GM21737 (cell line): ENCODE measurements at regions not wholly inside any gene's neighbourhood (a gene's known extent, or its start where the extent isn't known, plus 50 kb on each side); places are given as distances from the start of the nearest gene placed in this dataset.
A peak's percentile ranks its signal among the peaks of the same experiment; 100 is the strongest.

Experiments used
- ATAC-seq: cut with Tn5 transposase; IDR thresholded peaks from one replicate; pipeline ENCODE4 v1.9.1; 2021; ENCODE audit warnings: mild to moderate bottlenecking, moderate library complexity; ENCODE audit not compliant: unreplicated experiment

GRCh38 chr9:86893811-86894490 is 53.4 kb downstream of the GAS1 start:
- ATAC-seq: no peak

GRCh38 chr9:86892576-86892975 is 54.7 kb downstream of the GAS1 start:
- no peak for ATAC-seq

GRCh38 chr9:86891886-86892437 is 55.3 kb downstream of the GAS1 start:
- no peak for ATAC-seq

- no peak for ATAC-seq
Measured at GRCh38 chr9:86891091-86891490, 56.2 kb downstream of the GAS1 start.

GRCh38 chr9:86885232-86885631 is 62.1 kb downstream of the GAS1 start:
- no peak for ATAC-seq

GRCh38 chr9:86876621-86877196 is 70.6 kb downstream of the GAS1 start:
- ATAC-seq: no peak

GRCh38 chr9:86868616-86869015 is 78.7 kb downstream of the GAS1 start:
- ATAC-seq: no peak

- no peak for ATAC-seq
Measured at GRCh38 chr9:86867804-86868313, 79.4 kb downstream of the GAS1 start.

- ATAC-seq: no peak
Measured at GRCh38 chr9:86865952-86866351, 81.4 kb downstream of the GAS1 start.

- ATAC-seq: no peak
Measured at GRCh38 chr9:86860006-86860405, 87.3 kb downstream of the GAS1 start.

- ATAC-seq: no peak
Measured at GRCh38 chr9:86859056-86859455, 88.2 kb downstream of the GAS1 start.

GRCh38 chr9:86858009-86858408 is 89.3 kb downstream of the GAS1 start:
- ATAC-seq: no peak

- no peak for ATAC-seq
Measured at GRCh38 chr9:86856259-86856658, 91.0 kb downstream of the GAS1 start.

GRCh38 chr9:86854898-86855523 is 92.3 kb downstream of the GAS1 start:
- no peak for ATAC-seq

- ATAC-seq: no peak
Measured at GRCh38 chr9:86846656-86847055, 100.7 kb downstream of the GAS1 start.

- ATAC-seq: no peak
Measured at GRCh38 chr9:86843206-86843605, 104.1 kb downstream of the GAS1 start.

- no peak for ATAC-seq
Measured at GRCh38 chr9:86842573-86842972, 104.7 kb downstream of the GAS1 start.

GRCh38 chr9:86839522-86839921 is 107.8 kb downstream of the GAS1 start:
- no peak for ATAC-seq

- ATAC-seq: no peak
Measured at GRCh38 chr9:86838519-86839497, 108.5 kb downstream of the GAS1 start.

GRCh38 chr9:86837345-86837744 is 110.0 kb downstream of the GAS1 start:
- ATAC-seq: no peak

GRCh38 chr9:86836797-86837196 is 110.5 kb downstream of the GAS1 start:
- peak; percentile 93 for ATAC-seq
